Osteocyte (in vitro differentiated cells): ENCODE measurements at regions not wholly inside any gene's neighbourhood (a gene's known extent, or its start where the extent isn't known, plus 50 kb on each side); places are given as distances from the start of the nearest gene placed in this dataset.

Experiments used
- DNase-seq: peaks from one replicate; pipeline ENCODE4 v3.0.0; 2021; ENCODE audit warnings: mixed read lengths; ENCODE audit not compliant: unreplicated experiment; ENCODE audit errors: extremely low spot score
- H3K27ac Mint-ChIP-seq: one replicate; pipeline ENCODE4 v1.8.0; 2021; ENCODE audit warnings: mild to moderate bottlenecking, mixed read lengths; ENCODE audit not compliant: unreplicated experiment
- H3K27me3 Mint-ChIP-seq: one replicate; pipeline ENCODE4 v1.8.0; 2021; ENCODE audit warnings: mixed read lengths; ENCODE audit not compliant: unreplicated experiment
- H3K36me3 Mint-ChIP-seq: one replicate; pipeline ENCODE4 v1.8.0; 2021; ENCODE audit warnings: mixed read lengths; ENCODE audit not compliant: unreplicated experiment
- H3K4me1 Mint-ChIP-seq: one replicate; pipeline ENCODE4 v1.8.0; 2021; ENCODE audit warnings: mixed read lengths; ENCODE audit not compliant: unreplicated experiment
- H3K4me3 Mint-ChIP-seq: one replicate; pipeline ENCODE4 v1.8.0; 2021; ENCODE audit warnings: mild to moderate bottlenecking, moderate library complexity, mixed read lengths; ENCODE audit not compliant: unreplicated experiment
- H3K9me3 Mint-ChIP-seq: one replicate; pipeline ENCODE4 v1.8.0; 2021; ENCODE audit warnings: mixed read lengths; ENCODE audit not compliant: unreplicated experiment
- TF ChIP-seq, protein P1 (sequence below): fragments of 200-600 bp; sonication (generic); IDR thresholded peaks from 2 replicates; pipeline ENCODE4 v1.5.0; 2021; ENCODE audit warnings: antibody characterized with exemption, mild to moderate bottlenecking, moderate library complexity

DNA sequence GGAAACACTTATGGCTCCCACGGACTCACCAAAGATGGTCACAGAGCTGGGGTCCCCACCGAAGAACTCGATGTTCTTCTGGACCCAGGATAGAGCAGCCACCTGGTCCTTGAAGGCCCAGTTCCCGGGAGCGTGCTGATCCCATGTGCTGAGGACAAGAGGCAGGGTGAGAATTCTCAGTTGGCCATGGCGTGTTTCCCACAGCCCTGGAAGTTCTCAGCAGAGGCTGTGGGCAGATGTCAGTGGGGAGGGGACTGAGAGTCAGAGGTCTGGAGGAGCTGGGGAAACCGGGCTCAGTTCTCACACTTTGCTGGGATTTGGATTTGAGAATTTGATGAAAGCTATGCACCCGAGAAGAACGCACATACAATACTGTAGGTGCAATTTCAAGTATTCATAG is 193.3 kb downstream of the BCR start:
- Mint-ChIP-seq H3K27me3 (peaks cover 38% of the 10 kb centered on the region), H3K9me3 (no peaks in the 10 kb centered on the region), H3K4me3 (no peak overlapping the region), H3K4me1 (no peaks in the 10 kb centered on the region), H3K36me3 (no peaks in the 10 kb centered on the region), H3K27ac (no peak overlapping the region)
- DNase-seq, result no peak
- TF ChIP-seq, protein P1, sequence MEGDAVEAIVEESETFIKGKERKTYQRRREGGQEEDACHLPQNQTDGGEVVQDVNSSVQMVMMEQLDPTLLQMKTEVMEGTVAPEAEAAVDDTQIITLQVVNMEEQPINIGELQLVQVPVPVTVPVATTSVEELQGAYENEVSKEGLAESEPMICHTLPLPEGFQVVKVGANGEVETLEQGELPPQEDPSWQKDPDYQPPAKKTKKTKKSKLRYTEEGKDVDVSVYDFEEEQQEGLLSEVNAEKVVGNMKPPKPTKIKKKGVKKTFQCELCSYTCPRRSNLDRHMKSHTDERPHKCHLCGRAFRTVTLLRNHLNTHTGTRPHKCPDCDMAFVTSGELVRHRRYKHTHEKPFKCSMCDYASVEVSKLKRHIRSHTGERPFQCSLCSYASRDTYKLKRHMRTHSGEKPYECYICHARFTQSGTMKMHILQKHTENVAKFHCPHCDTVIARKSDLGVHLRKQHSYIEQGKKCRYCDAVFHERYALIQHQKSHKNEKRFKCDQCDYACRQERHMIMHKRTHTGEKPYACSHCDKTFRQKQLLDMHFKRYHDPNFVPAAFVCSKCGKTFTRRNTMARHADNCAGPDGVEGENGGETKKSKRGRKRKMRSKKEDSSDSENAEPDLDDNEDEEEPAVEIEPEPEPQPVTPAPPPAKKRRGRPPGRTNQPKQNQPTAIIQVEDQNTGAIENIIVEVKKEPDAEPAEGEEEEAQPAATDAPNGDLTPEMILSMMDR, result no peak

DNA sequence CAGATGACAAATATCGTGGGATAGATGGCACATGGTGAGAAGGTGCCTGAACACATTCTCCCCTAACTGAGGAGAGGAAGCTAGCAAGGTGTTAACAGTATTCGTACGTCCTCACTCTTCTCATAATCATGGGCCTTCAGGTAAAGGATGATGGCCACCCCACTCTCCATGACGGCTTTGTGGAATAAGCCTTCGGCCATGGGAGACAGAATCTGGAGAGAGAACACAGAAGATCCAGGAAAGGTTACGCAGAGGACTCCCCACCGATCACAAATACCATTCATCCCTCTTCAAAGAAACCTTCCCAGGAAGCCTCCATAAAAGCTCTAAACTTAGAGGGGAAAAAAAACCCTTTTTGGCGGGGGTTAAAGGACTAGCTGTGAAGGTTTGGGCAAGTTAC is 189.9 kb downstream of the BCR start:
- H3K9me3 Mint-ChIP-seq, result no peaks in the 10 kb centered on the region
- no peak for DNase-seq
- TF ChIP-seq, protein P1, result no peak
- H3K4me1 Mint-ChIP-seq, result no peaks in the 10 kb centered on the region
- no peak overlapping the region for H3K4me3 Mint-ChIP-seq
- H3K27me3 Mint-ChIP-seq, result peaks cover 61% of the 10 kb centered on the region
- H3K36me3 Mint-ChIP-seq, result no peaks in the 10 kb centered on the region
- H3K27ac Mint-ChIP-seq, result no peak overlapping the region

DNA sequence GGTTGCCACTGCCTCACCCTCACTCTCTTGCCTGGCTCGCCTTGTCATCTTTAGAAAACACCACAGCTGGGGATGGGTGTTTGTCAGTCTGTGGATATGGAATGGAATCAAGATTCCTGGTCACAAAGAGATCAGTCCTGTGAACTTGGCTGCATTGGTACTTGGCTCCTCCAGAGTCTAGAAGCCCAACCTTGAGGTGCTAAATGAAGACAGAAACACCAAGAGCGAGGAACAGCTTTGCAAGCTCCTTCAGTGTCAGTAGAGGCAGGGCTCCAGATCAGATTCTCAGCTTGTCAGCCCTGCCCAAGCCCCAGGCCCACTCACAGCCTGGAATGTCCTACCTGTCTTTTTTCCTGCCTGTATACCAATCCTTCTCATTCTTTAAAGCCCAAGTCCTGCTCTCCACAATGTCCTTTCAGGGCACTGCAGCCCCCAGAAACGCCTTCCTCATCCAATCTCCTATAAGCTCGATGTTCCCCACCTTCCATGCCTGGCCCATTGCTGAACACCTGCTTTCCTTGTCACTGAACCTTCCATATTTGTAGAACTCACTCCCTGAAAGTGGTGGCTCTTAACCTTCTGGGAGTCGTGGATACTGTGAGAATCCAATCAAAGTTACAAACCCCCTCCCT is 188.9 kb downstream of the BCR start:
- H3K4me1 Mint-ChIP-seq, result no peaks in the 10 kb centered on the region
- no peaks in the 10 kb centered on the region for H3K9me3 Mint-ChIP-seq
- TF ChIP-seq, protein P1, result no peak
- H3K36me3 Mint-ChIP-seq, result no peaks in the 10 kb centered on the region
- H3K27me3 Mint-ChIP-seq, result peaks cover 64% of the 10 kb centered on the region
- no peak overlapping the region for H3K4me3 Mint-ChIP-seq
- no peak overlapping the region for H3K27ac Mint-ChIP-seq
- peak; percentile 57 for DNase-seq
